ENCODE measurements at regions not wholly inside any gene's neighbourhood (a gene's known extent, or its start where the extent isn't known, plus 50 kb on each side); places are given as distances from the start of the nearest gene placed in this dataset.
"Not testable (repeated sequence)": the region's sequence is repeated elsewhere in the genome, so short reads cannot be mapped to it uniquely, and the experiment has no call there.

DNA sequence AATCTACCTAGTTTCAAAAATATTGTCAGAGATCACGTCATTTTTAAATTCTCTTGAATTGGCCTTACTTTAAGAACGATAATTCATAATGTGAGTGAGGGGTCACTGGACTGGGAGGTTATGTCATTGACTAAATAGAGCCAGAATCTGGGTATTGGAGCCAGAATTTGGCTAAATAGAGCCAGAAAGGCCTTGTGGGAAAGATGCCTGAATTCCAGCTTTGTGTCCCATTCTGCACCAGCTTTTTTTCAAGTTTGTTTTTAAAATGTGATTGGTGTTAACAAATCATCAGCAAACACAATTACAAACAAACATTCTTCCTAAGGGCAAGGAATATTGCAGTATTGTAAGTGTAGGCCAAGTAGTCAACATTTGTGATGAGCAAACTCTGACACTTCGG is 233.2 kb upstream of the PRKCQ start:
- no peak for DNase-seq (ENCODE audit: low read depth)

DNA sequence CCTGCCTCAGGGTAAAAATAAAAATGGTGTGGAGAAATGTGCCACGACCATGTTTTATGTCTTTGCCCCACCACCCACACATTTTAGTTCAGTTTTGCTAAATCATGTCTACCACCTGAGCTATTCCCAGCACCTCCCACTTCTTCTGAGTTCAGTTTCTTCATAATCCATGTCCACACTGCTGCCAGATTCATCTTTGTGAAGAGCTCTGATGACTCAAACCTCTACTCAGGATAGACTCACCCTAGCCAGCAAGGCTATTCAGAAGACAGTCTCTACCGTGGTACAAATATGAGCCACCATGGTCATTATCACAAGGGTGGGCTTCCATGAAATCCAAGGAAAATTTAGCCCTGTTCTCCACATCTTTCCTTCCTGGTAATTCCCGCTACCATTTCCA is 231.1 kb upstream of the PRKCQ start:
- no peak for DNase-seq (ENCODE audit: low read depth)

- DNase-seq (ENCODE audit: low read depth), result no peak
These were observed 223.3 kb upstream of the PRKCQ start for GRCh38 chr10:6803427-6803783.

GRCh38 chr10:6802759-6803426 is 222.8 kb upstream of the PRKCQ start:
- no peak for DNase-seq (ENCODE audit: low read depth)

GRCh38 chr10:6796231-6796630 is 216.2 kb upstream of the PRKCQ start:
- DNase-seq (ENCODE audit: low read depth), result no peak

- DNase-seq (ENCODE audit: low read depth), result no peak
These were observed 215.5 kb upstream of the PRKCQ start for GRCh38 chr10:6795541-6795940.

DNA sequence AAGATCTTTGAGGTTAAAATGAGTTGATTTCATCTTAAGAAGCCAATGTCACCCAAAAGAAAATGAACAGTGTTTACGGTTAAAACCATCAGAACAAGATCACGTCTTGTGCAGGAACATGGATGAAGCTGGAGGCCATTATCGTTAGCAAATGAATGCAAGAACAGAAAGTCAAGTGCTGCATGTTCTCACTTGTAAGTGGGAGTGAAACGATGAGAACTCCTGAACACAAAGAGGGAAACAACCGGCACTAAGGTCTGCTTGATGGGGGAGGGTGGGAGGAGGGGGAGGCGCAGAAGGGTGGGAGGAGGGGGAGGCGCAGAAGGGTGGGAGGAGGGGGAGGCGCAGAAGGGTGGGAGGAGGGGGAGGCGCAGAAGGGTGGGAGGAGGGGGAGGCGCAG is 214.8 kb upstream of the PRKCQ start:
- DNase-seq (ENCODE audit: low read depth), result not testable (repeated sequence)

- DNase-seq (ENCODE audit: low read depth), result no peak
These were observed 214.4 kb upstream of the PRKCQ start for GRCh38 chr10:6794441-6794840.

GRCh38 chr10:6788731-6789130 is 208.7 kb upstream of the PRKCQ start:
- no peak for DNase-seq (ENCODE audit: low read depth)

GRCh38 chr10:6788231-6788630 is 208.2 kb upstream of the PRKCQ start:
- no peak for DNase-seq (ENCODE audit: low read depth)

DNA sequence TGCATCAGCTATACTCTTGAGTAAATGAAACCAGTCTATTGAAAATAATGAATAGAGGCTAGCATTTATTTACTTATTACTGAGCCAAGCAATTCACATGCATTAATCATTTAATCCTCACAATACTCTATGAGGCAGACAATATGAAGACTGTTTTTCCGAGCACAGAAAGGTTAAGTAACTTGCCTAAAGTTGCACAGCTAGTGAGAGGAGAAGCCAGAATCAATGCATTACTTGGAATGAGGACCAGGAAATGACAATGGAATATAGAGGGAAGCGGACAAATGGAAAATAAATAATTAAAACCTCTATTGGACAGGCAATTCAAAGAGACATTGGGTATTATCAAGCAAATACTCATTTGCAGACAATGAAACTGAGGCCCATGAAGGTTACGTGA is 207.6 kb upstream of the PRKCQ start:
- DNase-seq (ENCODE audit: low read depth), result no peak

- no peak for DNase-seq (ENCODE audit: low read depth)
These were observed 207.0 kb upstream of the PRKCQ start for GRCh38 chr10:6787091-6787490.

GRCh38 chr10:6786579-6787031 is 206.5 kb upstream of the PRKCQ start:
- DNase-seq (ENCODE audit: low read depth), result no peak

GRCh38 chr10:6784429-6784828 is 204.4 kb upstream of the PRKCQ start:
- not testable (repeated sequence) for DNase-seq (ENCODE audit: low read depth)

DNA sequence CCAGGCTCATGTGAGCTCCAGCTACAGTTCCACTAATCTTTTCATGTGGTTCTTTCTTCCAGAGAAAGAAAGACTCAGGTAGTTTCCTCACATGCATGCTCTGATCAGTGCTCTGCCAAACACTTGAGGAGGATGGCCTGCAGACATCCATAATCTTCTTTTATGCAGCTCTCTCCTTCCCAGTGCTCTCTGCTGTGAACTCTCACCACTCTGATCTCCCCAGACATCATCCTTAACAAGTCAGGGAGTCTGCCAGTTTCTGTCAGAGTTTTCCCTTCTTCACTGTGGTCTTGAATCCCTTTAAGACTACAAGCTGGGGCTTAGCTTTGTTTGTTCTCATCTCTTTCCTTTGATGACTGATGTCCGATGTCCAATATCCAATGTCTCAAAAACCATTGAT is 203.4 kb upstream of the PRKCQ start:
- DNase-seq (ENCODE audit: low read depth), result no peak

DNA sequence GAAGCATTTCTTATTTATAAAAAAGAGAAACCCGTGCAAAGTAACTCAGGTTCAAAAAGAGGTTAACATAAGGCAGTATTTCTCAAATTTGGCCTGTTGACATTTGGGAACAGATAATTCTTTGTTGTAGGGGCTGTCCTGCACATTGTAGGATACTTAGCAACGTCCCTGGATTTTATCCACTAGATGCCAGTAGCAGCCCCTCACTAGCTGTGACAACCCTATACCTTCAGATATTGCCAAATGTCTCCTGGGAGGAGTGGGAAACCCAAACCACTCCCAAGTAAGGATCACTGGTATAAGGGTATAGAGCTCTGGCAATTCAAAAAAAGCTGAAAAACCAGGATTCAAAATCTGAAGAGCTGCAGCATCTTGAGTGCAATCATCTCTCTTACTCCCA is 202.3 kb upstream of the PRKCQ start:
- DNase-seq (ENCODE audit: low read depth), result no peak

- DNase-seq (ENCODE audit: low read depth), result no peak
These were observed 201.2 kb upstream of the PRKCQ start for GRCh38 chr10:6781133-6781770.

GRCh38 chr10:6780008-6780677 is 200.1 kb upstream of the PRKCQ start:
- DNase-seq (ENCODE audit: low read depth), result no peak

- DNase-seq (ENCODE audit: low read depth), result no peak
These were observed 199.1 kb upstream of the PRKCQ start for GRCh38 chr10:6778992-6779701.

DNA sequence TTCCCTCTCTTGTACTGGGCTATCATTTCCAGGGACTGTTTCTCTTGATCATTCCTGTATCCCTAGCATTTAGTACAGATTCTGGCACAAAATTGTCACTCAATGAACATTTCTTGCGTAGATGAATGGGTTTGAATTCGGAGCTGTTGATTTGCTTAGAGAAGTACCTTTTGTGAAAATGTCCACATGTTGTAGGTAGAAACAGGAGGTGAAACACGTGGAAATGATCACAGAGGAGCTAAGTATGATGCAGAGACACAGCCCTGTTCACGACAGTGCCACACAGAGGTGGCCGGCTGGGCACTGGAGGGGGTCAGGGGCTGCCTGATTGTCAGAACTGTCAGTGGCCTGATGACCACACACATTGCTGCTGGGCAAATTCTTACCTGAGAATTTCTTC is 196.1 kb upstream of the PRKCQ start:
- no peak for DNase-seq (ENCODE audit: low read depth)

GRCh38 chr10:6774406-6774805 is 194.3 kb upstream of the PRKCQ start:
- no peak for DNase-seq (ENCODE audit: low read depth)

DNA sequence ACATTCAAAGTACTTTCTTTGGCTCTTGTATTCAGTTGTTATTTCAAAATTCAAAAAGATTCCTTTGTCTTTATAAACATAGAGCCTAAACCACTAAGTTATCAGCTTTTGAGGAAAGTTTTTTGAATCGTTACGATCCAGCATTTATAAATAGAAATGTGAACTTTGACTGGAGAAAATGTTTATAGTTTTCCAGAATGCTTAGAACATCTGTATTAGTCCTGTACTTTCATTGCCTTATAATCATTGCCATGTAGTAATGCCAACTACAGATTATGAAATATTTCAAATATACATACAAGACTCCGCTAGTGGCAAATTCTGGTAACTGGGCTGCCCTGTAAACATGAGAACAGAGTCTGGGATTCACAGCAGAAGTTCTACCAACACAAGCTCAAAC is 191.3 kb upstream of the PRKCQ start:
- no peak for DNase-seq (ENCODE audit: low read depth)

GRCh38 chr10:6770846-6771245 is 190.8 kb upstream of the PRKCQ start:
- DNase-seq (ENCODE audit: low read depth), result no peak

Measured in stimulated activated CD8-positive, alpha-beta memory T cell treated with anti-CD3 and anti-CD28 coated beads, Interleukin-12 subunit alpha, Interleukin-12 subunit beta, amount 100 ng/mL, for 4 hours (primary cell).